H9 (cell line): ENCODE measurements at regions not wholly inside any gene's neighbourhood (a gene's known extent, or its start where the extent isn't known, plus 50 kb on each side); places are given as distances from the start of the nearest gene placed in this dataset.

Source experiments
- DNase-seq: peaks from one replicate; pipeline ENCODE4 v3.0.0-alpha.2; 2017
- H2AFZ ChIP-seq: one replicate; pipeline ENCODE4 v1.6.1; 2013; ENCODE audit warnings: mild to moderate bottlenecking, low read length, control low read depth, moderate library complexity
- H2AK5ac ChIP-seq: 2 replicates; pipeline ENCODE4 v1.6.1; 2013; ENCODE audit warnings: low read length, control low read depth, mixed read lengths; ENCODE audit not compliant: insufficient read length
- H2BK120ac ChIP-seq: one replicate; pipeline ENCODE4 v1.6.1; 2013; ENCODE audit warnings: low read depth, mild to moderate bottlenecking, low read length, control low read depth, inconsistent platforms; ENCODE audit not compliant: poor library complexity, severe bottlenecking
- H2BK12ac ChIP-seq: 2 replicates; pipeline ENCODE4 v1.6.1; 2013; ENCODE audit warnings: low read length, control low read depth, mixed read lengths, low read depth; ENCODE audit not compliant: insufficient read length
- H2BK15ac ChIP-seq: 2 replicates; pipeline ENCODE4 v1.6.1; 2013; ENCODE audit warnings: low read depth, low read length, control low read depth
- H2BK20ac ChIP-seq: one replicate; pipeline ENCODE4 v1.6.1; 2013; ENCODE audit warnings: low read depth, mild to moderate bottlenecking, low read length, control low read depth, inconsistent platforms; ENCODE audit not compliant: poor library complexity, severe bottlenecking
- H2BK5ac ChIP-seq: 2 replicates; pipeline ENCODE4 v1.6.1; 2013; ENCODE audit warnings: low read length, control low read depth, mixed read lengths; ENCODE audit not compliant: insufficient read length
- H3K14ac ChIP-seq: 2 replicates; pipeline ENCODE4 v1.6.1; 2013; ENCODE audit warnings: low read length, control low read depth; ENCODE audit not compliant: insufficient read depth
- H3K18ac ChIP-seq: 2 replicates; pipeline ENCODE4 v1.6.1; 2013; ENCODE audit warnings: low read depth, mild to moderate bottlenecking, mixed read lengths, low read length, control low read depth; ENCODE audit not compliant: insufficient read length
- H3K23ac ChIP-seq: 2 replicates; pipeline ENCODE4 v1.6.1; 2013; ENCODE audit warnings: low read length, control low read depth, mixed read lengths, low read depth; ENCODE audit not compliant: insufficient read length
- H3K23me2 ChIP-seq: 2 replicates; pipeline ENCODE4 v1.6.1; 2013; ENCODE audit warnings: low read depth, mild to moderate bottlenecking, mixed read lengths, low read length, control low read depth; ENCODE audit not compliant: insufficient read length, poor library complexity, severe bottlenecking
- H3K27ac ChIP-seq: 2 replicates; pipeline ENCODE4 v1.5.1; 2013; ENCODE audit warnings: low read length, control low read depth, mixed read lengths, low read depth; ENCODE audit not compliant: insufficient read length
- H3K27me3 ChIP-seq: 2 replicates; pipeline ENCODE4 v1.6.1; 2013; ENCODE audit warnings: low read length, control low read depth, inconsistent platforms; ENCODE audit not compliant: insufficient read depth
- H3K4ac ChIP-seq: 2 replicates; pipeline ENCODE4 v1.6.1; 2013; ENCODE audit warnings: low read depth, mild to moderate bottlenecking, control low read depth, inconsistent platforms, low read length, moderate library complexity
- H3K4me1 ChIP-seq: 2 replicates; pipeline ENCODE4 v1.6.1; 2013; ENCODE audit warnings: low read length, control low read depth, inconsistent platforms; ENCODE audit not compliant: insufficient read depth
- H3K4me2 ChIP-seq: 2 replicates; pipeline ENCODE4 v1.6.1; 2013; ENCODE audit warnings: low read length, control low read depth, mixed read lengths; ENCODE audit not compliant: insufficient read length, insufficient read depth
- H3K56ac ChIP-seq: 2 replicates; pipeline ENCODE4 v1.6.1; 2013; ENCODE audit warnings: low read depth, mild to moderate bottlenecking, mixed read lengths, low read length, control low read depth; ENCODE audit not compliant: insufficient read length
- H3K79me1 ChIP-seq: 2 replicates; pipeline ENCODE4 v1.6.1; 2013; ENCODE audit warnings: low read depth, mild to moderate bottlenecking, moderate library complexity, low read length, control low read depth, inconsistent platforms; ENCODE audit not compliant: insufficient read depth, poor library complexity, severe bottlenecking
- H3K79me2 ChIP-seq: 2 replicates; pipeline ENCODE4 v1.6.1; 2013; ENCODE audit warnings: low read length, control low read depth, inconsistent platforms; ENCODE audit not compliant: insufficient read depth
- H3K9ac ChIP-seq: 2 replicates; pipeline ENCODE4 v1.6.1; 2013; ENCODE audit warnings: low read length, control low read depth, mixed read lengths; ENCODE audit not compliant: insufficient read length; ENCODE audit errors: extremely low read depth
- H3K9me3 ChIP-seq: one replicate; pipeline ENCODE4 v1.6.1; 2013; ENCODE audit warnings: low read depth, low read length, inconsistent platforms; ENCODE audit not compliant: control insufficient read depth
- H3T11ph ChIP-seq: one replicate; pipeline ENCODE4 v1.6.1; 2013; ENCODE audit warnings: mild to moderate bottlenecking, low read length, control low read depth, inconsistent platforms
- H4K20me1 ChIP-seq: one replicate; pipeline ENCODE4 v1.6.1; 2013; ENCODE audit not compliant: control insufficient read depth, insufficient read length, insufficient read depth
- H4K5ac ChIP-seq: 2 replicates; pipeline ENCODE4 v1.6.1; 2013; ENCODE audit warnings: low read depth, mild to moderate bottlenecking, mixed read lengths, low read length, control low read depth; ENCODE audit not compliant: insufficient read length
- H4K8ac ChIP-seq: replicated peaks from 2 replicates; pipeline ENCODE4 v1.6.1; 2013; ENCODE audit warnings: low read length, control low read depth, mixed read lengths, low read depth; ENCODE audit not compliant: insufficient read length
- H4K91ac ChIP-seq: 2 replicates; pipeline ENCODE4 v1.6.1; 2013; ENCODE audit warnings: low read depth, mild to moderate bottlenecking, moderate library complexity, mixed read lengths, low read length, control low read depth; ENCODE audit not compliant: insufficient read length
- H3K27ac Mint-ChIP-seq, 3 experiments: 2 replicates in 2 of 3; 3 replicates in 1 of 3; pipeline ENCODE4 v1.8.0; 2020 to 2021; ENCODE audit warnings: mixed read lengths in 3 of 3, mild to moderate bottlenecking in 1 of 3, moderate library complexity in 1 of 3
- H3K27me3 Mint-ChIP-seq: 2 replicates; pipeline ENCODE4 v1.8.0; 2021; ENCODE audit warnings: low read depth, mild to moderate bottlenecking, moderate library complexity, mixed read lengths
- H3K36me3 Mint-ChIP-seq, 3 experiments: 2 replicates in 2 of 3; 3 replicates in 1 of 3; pipeline ENCODE4 v1.8.0; 2020 to 2021; ENCODE audit warnings: low read depth in 3 of 3, mixed read lengths in 3 of 3; ENCODE audit not compliant: insufficient read depth in 1 of 3
- H3K4me1 Mint-ChIP-seq, 2 experiments: 2 replicates each; pipeline ENCODE4 v1.8.0; 2020; ENCODE audit warnings: mixed read lengths in 2 of 2
- H3K4me3 Mint-ChIP-seq, 2 experiments: 2 replicates in 1 of 2; 3 replicates in 1 of 2; pipeline ENCODE4 v1.8.0; 2020 to 2021; ENCODE audit warnings: mild to moderate bottlenecking in 2 of 2, mixed read lengths in 2 of 2, moderate library complexity in 1 of 2
- H3K9me3 Mint-ChIP-seq, 2 experiments: 2 replicates in 1 of 2; 3 replicates in 1 of 2; pipeline ENCODE4 v1.8.0; 2020; ENCODE audit warnings: mild to moderate bottlenecking in 2 of 2, mixed read lengths in 2 of 2, moderate library complexity in 1 of 2
- CTCF ChIP-seq: fragments of 200-600 bp; sonication (generic); conservative IDR thresholded peaks from 3 replicates; pipeline ENCODE4 v1.8.0; 2021; ENCODE audit warnings: antibody characterized with exemption, mild to moderate bottlenecking
- WGBS: extraction: QIAGEN DNeasy Blood & Tissue Kit; methylation state at CpG from one replicate; pipeline ENCODE4 v1.1.7; 2013; ENCODE audit warnings: missing lambda C conversion rate, low lambda C conversion rate, mixed read lengths; ENCODE audit not compliant: insufficient read length; ENCODE audit errors: extremely low coverage; 5-methylcytosine and 5-hydroxymethylcytosine counted together

- H2BK120ac ChIP-seq, result no peak overlapping the region
- H3K4me2 ChIP-seq, result no peak overlapping the region
- H4K8ac ChIP-seq, result no peak overlapping the region
- H4K20me1 ChIP-seq, result no peaks in the 10 kb centered on the region
- no peaks in the 10 kb centered on the region for H3K27me3 ChIP-seq
- no peaks in the 10 kb centered on the region for H3K79me1 ChIP-seq
- no peak for TF ChIP-seq CTCF
- H2BK15ac ChIP-seq, result no peak overlapping the region
- H2BK12ac ChIP-seq, result no peak overlapping the region
- H3K27ac ChIP-seq, result no peak overlapping the region
- no peaks in the 10 kb centered on the region for H3K4me1 ChIP-seq
- H3K56ac ChIP-seq, result no peak overlapping the region
- H3K27me3 Mint-ChIP-seq, result no peaks in the 10 kb centered on the region
- H3K36me3 Mint-ChIP-seq, result no peaks in the 10 kb centered on the region
- H3K4ac ChIP-seq, result no peak overlapping the region
- H3K27ac Mint-ChIP-seq, result no peak overlapping the region
- H3K9ac ChIP-seq, result no peak overlapping the region
- no peaks in the 10 kb centered on the region for H3K79me2 ChIP-seq
- WGBS, result no CpG with 5 or more reads among the region's 2 CpGs
- no peak overlapping the region for H2BK20ac ChIP-seq
- H3K23me2 ChIP-seq, result no peaks in the 10 kb centered on the region
- no peak overlapping the region for H4K5ac ChIP-seq
- H3K23ac ChIP-seq, result no peak overlapping the region
- no peaks in the 10 kb centered on the region for H3K9me3 ChIP-seq
- H2AFZ ChIP-seq, result no peak overlapping the region
- no peak overlapping the region for H3K18ac ChIP-seq
- no peak for DNase-seq
- peaks cover 0 to 5% of the 10 kb centered on the region in 2 experiments; a peak in 1 of 5 replicates for H3K9me3 Mint-ChIP-seq
- no peak overlapping the region for H4K91ac ChIP-seq
- H3K4me1 Mint-ChIP-seq, result 0 out of 4 replicates have a peak, but pooled peaks cover 3% of the 10 kb centered on the region in 2 experiments
- H3K14ac ChIP-seq, result no peak overlapping the region
- H3K4me3 Mint-ChIP-seq, result no peak overlapping the region
- no peak overlapping the region for H2BK5ac ChIP-seq
- no peak overlapping the region for H2AK5ac ChIP-seq
- H3T11ph ChIP-seq, result no peak overlapping the region
Measured at GRCh38 chr5:35303152-35303551, 72.9 kb upstream of the PRLR start.
